DOHH2 (cell line): ENCODE measurements at regions not wholly inside any gene's neighbourhood (a gene's known extent, or its start where the extent isn't known, plus 50 kb on each side); places are given as distances from the start of the nearest gene placed in this dataset.

Source experiments
- CTCF ChIP-seq: fragments of 200-600 bp; sonication (generic); IDR thresholded peaks from one replicate; pipeline ENCODE4 v1.5.1; 2014; ENCODE audit warnings: antibody characterized with exemption, mild to moderate bottlenecking, low read depth, low read length; ENCODE audit not compliant: poor library complexity, severe bottlenecking
- EZH2phosphoT487 ChIP-seq: fragments of 200-600 bp; sonication (generic); IDR thresholded peaks from 2 replicates; pipeline ENCODE4 v1.6.1; 2017; ENCODE audit warnings: borderline replicate concordance, mild to moderate bottlenecking, antibody characterized with exemption, low read length, moderate library complexity, mixed read lengths

- no peak for TF ChIP-seq CTCF
- TF ChIP-seq EZH2phosphoT487, result no peak
Observed at GRCh38 chr5:112109331-112110007, 309.6 kb downstream of the EPB41L4A start.
